ENCODE measurements at regions not wholly inside any gene's neighbourhood (a gene's known extent, or its start where the extent isn't known, plus 50 kb on each side); places are given as distances from the start of the nearest gene placed in this dataset.
"Not testable (repeated sequence)": the region's sequence is repeated elsewhere in the genome, so short reads cannot be mapped to it uniquely, and the experiment has no call there.

DNA sequence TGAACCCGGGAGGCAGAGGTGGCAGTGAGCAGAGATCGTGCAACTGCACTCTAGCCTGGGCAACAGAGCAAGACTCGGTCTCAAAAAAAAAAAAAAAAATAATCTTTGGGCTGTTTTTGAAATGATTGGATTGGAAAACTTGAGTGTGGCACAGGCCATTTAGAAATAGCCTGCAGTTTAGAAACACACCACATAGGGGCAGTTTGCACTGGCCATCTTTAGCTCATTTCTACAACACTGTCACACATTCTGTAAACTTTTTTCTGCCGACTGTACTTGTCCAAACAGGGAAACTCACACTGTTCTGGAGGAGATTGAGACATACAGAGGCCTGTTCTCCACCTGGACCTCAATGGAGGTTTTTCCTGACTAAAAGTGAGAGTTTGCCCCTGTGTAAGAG is 546.3 kb downstream of the RPIA start:
- in situ Hi-C loops (cut with MboI; ENCODE audit: low sequenced_read_pairs); H3K4me3 ChIP-seq; H3K9me3 ChIP-seq; H3K27me3 ChIP-seq (ENCODE audit: low read depth); H3K4me1 ChIP-seq; DNase-seq (ENCODE audit: low spot score in 2 of 2); H3K36me3 ChIP-seq (replicated peaks): not testable (repeated sequence)

DNA sequence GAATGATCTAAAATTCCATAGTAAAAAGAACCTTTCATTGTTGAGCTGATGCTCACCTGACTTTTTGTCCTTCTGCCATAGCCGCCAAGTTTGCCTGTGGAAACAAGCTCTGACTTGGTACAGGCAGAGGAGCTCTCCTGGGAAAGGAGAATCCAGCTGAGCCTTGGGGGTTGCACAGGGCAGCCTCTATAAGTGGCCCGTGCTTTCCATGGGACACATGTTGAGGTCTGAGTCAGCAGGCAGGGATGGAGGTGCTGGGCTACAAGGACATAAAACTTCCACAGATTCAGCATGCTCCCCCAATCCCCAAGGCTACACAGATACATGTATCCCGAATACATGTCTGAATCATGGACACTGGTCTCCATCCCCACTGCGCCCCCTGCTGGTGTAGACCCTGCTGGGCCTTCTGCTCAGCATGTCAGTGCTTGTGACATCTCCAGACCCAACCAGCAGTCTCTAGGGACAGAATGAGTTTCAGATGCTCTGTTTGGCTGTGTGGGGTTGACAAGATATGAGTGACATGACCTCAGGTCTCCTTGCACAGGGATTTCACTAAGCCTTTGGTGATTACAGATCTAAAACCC is 551.7 kb downstream of the RPIA start:
- H3K36me3 ChIP-seq (replicated peaks); H3K4me3 ChIP-seq; H3K27me3 ChIP-seq (ENCODE audit: low read depth); H3K9me3 ChIP-seq; H3K4me1 ChIP-seq; DNase-seq (ENCODE audit: low spot score in 2 of 2); in situ Hi-C loops (cut with MboI; ENCODE audit: low sequenced_read_pairs): not testable (repeated sequence)

DNA sequence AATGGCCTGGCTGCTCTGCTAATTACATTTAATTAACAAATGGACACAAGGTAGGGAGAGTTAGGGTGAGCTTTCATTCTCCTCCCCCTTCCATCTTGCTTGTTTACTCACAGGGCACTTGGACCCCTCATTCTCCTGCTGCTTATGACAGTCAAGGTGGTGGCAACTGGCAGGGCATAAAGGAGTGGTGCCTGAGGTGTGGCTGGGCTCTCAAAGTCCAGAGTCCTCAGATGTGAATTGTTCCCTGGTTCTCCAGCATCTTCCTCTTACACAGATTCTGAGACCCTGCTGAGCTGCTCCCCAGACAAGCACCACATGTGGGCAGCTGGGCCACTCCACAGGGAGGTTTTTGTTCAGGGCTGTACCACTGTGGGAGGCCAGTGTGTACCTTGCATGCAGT is 552.9 kb downstream of the RPIA start:
- H3K4me1 ChIP-seq; H3K27me3 ChIP-seq (ENCODE audit: low read depth); H3K9me3 ChIP-seq; H3K4me3 ChIP-seq; DNase-seq (ENCODE audit: low spot score in 2 of 2); H3K36me3 ChIP-seq (replicated peaks); in situ Hi-C loops (cut with MboI; ENCODE audit: low sequenced_read_pairs): not testable (repeated sequence)

DNA sequence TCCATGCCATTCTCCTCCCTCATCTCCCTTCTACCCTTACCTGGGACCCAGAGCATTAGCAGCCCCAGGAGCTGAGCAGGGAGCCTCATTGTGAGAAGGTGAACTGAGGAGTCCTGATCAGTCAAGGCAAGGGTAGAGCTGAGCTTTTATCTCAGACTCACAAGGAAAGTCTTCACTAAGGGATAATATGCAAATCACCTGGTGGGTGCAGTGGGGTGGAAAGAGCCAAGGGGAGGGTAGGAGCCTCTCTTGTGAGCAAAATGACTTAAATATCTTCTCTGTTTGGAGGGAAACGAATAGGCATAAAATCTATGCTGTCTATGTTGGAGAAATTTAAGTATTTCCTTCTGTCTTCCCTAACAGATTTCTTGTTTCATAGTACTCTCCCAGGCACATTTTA is 554.0 kb downstream of the RPIA start:
- in situ Hi-C loops (cut with MboI; ENCODE audit: low sequenced_read_pairs); DNase-seq (ENCODE audit: low spot score in 2 of 2); H3K27me3 ChIP-seq (ENCODE audit: low read depth); H3K9me3 ChIP-seq; H3K36me3 ChIP-seq (replicated peaks); H3K4me3 ChIP-seq; H3K4me1 ChIP-seq: not testable (repeated sequence)

DNA sequence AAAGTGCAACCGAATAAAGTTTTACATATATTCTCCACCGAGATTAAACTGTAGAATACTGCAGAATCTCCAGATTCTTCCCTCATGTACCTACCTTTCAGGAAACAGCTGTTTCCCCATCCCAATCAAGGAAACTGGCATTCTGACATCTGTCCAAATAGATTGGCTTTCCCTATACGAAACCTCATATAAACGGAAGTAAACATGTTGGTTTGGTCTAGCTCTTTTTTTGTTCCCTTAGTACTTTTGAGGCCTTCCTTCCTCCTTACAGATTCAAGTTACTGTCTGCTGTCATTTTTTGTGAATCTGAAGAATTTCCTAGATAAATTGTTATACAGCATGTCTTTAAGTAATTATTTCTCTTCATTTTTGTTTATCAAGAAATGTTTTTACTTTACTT is 554.6 kb downstream of the RPIA start:
- H3K9me3 ChIP-seq; in situ Hi-C loops (cut with MboI; ENCODE audit: low sequenced_read_pairs); DNase-seq (ENCODE audit: low spot score in 2 of 2); H3K4me1 ChIP-seq; H3K4me3 ChIP-seq; H3K27me3 ChIP-seq (ENCODE audit: low read depth); H3K36me3 ChIP-seq (replicated peaks): not testable (repeated sequence)

DNA sequence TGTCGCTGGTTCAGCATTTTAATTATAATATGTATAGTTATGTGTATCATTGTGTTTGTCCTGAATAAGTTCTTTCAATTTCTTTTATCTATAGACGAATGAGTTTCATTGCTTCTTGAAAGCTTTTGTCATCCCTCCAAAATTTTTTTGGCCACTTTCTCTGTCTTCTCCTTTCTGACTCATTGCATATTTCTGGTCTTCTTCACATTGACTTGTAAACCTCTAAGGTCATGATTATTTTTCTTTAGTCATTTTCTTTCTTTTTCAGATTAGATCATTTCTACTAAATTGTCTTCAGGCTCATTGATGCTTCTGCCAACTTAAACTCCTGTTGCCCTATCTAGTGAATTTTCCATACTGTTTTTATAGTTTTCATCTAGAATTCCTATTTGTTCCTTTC is 555.1 kb downstream of the RPIA start:
- H3K27me3 ChIP-seq (ENCODE audit: low read depth); in situ Hi-C loops (cut with MboI; ENCODE audit: low sequenced_read_pairs): not testable (repeated sequence)

DNA sequence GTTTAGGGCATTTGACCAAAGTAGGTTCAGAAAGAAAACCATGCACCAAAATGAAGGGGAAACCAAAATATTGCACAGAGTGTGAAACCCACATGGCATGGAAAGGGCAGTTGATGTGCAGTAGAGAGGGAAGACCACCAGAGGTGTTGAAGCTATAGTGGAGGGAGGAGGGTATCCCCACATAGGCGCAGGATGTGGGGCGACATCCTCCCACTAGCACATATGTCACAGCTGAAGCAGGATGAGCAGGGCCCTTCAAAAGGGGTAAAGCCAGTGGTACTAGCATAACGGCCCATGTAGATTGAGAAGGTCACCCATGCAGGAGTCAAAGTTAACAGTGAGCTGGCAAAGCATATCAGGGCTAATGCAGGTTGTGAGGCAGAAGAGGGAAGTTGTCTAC is 563.5 kb downstream of the RPIA start:
- H3K9me3 ChIP-seq; DNase-seq (ENCODE audit: low spot score in 2 of 2); H3K27me3 ChIP-seq (ENCODE audit: low read depth); H3K4me3 ChIP-seq; H3K4me1 ChIP-seq; in situ Hi-C loops (cut with MboI; ENCODE audit: low sequenced_read_pairs); H3K36me3 ChIP-seq (replicated peaks): not testable (repeated sequence)

More for the DNA sequence above, 555.1 kb downstream of the RPIA start:
- not testable (repeated sequence) for H3K4me1 ChIP-seq; H3K4me3 ChIP-seq; DNase-seq (ENCODE audit: low spot score in 2 of 2); H3K9me3 ChIP-seq; H3K36me3 ChIP-seq (replicated peaks)

DNA sequence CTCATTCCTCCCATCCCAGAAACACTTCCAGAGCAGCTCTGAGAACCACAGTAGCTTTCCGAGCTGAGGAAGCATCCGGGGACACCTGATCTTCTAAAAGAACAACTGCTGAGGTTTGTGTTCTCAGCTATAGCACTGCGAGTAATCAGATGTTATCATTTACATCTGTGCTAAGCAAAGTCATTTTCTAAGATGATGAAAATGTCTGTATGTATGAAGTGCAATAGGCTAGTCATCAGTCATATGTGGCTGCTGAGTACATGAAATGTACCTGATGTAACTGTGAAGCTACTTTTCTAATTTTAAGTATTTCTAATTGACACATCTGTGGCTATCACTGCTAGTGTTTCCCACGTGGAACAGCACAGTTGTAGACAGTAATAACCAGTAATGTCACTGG is 582.0 kb downstream of the RPIA start:
- H3K36me3 ChIP-seq (replicated peaks); H3K9me3 ChIP-seq; H3K4me1 ChIP-seq; in situ Hi-C loops (cut with MboI; ENCODE audit: low sequenced_read_pairs); DNase-seq (ENCODE audit: low spot score in 2 of 2); H3K27me3 ChIP-seq (ENCODE audit: low read depth); H3K4me3 ChIP-seq: not testable (repeated sequence)

DNA sequence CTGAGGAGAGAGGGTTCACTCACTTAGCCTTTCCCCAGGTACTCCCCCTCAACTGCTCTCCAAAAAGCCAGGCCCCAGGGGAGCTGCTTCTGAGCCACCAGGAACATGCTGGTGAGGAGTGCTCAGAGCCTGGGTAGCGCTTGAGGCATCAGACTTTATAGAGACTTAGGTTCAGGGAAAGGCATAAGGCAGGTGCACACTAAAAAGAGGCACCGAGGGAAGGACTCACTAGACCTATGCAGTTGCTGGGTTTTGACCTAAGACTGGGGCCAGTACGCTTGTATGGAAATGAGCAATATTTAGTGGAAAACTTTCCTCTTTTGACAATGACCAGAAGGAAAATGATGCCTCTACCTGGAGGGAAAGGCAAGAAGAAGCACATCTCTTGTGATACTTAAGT is 589.1 kb downstream of the RPIA start:
- DNase-seq (ENCODE audit: low spot score in 2 of 2); H3K36me3 ChIP-seq (replicated peaks); H3K4me1 ChIP-seq; in situ Hi-C loops (cut with MboI; ENCODE audit: low sequenced_read_pairs); H3K4me3 ChIP-seq; H3K27me3 ChIP-seq (ENCODE audit: low read depth); H3K9me3 ChIP-seq: not testable (repeated sequence)

DNA sequence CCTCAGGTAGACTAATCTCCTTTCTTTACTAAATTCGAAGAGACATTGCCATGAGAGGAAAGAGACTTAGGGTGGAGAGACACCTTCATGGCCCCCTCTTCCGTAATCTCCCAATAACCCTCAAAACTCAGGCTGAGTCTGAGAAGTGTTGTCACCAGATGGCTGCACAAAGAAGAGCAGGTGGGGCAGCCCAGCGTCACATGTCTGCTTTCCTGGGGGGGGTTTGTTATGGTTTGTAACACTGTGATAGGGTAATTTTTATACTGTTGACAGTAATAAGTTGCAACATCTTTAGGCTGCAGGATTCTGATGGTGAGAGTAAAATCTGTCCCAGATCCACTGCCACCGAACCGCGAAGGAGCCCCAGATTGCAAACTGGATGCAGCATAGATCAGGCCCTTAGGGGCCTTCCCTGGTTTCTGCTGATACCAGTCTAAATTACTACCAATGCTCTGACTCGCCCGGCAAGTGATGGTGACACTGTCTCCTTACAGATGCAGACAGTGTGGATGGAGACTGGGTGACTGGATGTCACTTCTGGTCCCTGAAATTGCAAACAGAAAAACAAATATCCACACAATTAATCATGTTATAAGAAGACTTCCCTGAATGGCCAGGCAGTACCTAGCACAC is 595.1 kb downstream of the RPIA start:
- H3K4me3 ChIP-seq; in situ Hi-C loops (cut with MboI; ENCODE audit: low sequenced_read_pairs); H3K4me1 ChIP-seq; H3K36me3 ChIP-seq (replicated peaks); H3K27me3 ChIP-seq (ENCODE audit: low read depth); H3K9me3 ChIP-seq; DNase-seq (ENCODE audit: low spot score in 2 of 2): not testable (repeated sequence)

DNA sequence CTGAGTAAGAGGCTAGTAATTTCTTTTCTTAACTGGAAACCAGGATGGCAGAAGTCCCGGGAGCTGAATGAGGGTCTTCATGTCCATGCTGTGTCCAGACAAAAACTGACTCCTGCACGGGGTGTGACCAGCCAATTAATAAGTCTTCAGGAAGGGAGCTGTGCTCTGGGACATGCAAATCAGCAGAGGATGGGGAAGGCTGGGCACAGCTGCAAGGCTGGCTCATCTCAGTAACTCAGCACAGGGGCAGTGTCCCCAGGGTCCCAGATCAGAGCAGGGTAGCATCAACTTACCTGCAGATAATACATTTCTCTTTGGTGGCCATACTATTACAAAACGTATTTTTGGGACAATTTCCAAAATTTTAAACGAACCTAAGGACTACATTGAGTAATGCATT is 595.6 kb downstream of the RPIA start:
- H3K27me3 ChIP-seq (ENCODE audit: low read depth); H3K9me3 ChIP-seq; DNase-seq (ENCODE audit: low spot score in 2 of 2); H3K36me3 ChIP-seq (replicated peaks); H3K4me3 ChIP-seq; H3K4me1 ChIP-seq; in situ Hi-C loops (cut with MboI; ENCODE audit: low sequenced_read_pairs): not testable (repeated sequence)

DNA sequence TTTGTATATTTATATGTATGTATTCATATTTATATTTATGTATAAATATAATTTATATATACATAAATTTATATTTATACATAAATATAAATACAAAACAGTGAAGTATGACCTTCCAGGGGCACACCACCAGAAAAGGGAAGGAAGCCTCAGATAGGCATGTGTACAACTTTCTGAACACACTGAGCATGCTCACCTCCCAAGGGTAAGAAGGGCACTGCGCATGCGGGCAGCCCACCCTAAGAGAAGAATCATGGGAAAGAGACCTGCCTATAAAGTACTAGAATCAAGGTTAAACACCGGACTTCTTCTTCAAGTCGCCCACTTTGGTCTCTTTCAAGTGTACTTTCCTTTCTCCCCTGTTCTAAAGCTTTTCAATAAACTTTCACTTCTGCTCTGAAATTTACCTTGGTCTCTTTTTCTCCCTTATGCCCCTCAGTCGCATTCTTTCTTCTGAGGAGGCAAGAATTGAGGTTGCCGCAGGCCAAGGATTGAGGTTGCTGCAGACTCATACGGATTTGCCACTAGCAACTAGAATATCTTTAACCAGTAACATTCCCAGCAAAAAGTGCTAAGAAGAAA is 600.3 kb downstream of the RPIA start:
- in situ Hi-C loops (cut with MboI; ENCODE audit: low sequenced_read_pairs); H3K27me3 ChIP-seq (ENCODE audit: low read depth); H3K4me3 ChIP-seq; H3K4me1 ChIP-seq; DNase-seq (ENCODE audit: low spot score in 2 of 2); H3K36me3 ChIP-seq (replicated peaks); H3K9me3 ChIP-seq: not testable (repeated sequence)

DNA sequence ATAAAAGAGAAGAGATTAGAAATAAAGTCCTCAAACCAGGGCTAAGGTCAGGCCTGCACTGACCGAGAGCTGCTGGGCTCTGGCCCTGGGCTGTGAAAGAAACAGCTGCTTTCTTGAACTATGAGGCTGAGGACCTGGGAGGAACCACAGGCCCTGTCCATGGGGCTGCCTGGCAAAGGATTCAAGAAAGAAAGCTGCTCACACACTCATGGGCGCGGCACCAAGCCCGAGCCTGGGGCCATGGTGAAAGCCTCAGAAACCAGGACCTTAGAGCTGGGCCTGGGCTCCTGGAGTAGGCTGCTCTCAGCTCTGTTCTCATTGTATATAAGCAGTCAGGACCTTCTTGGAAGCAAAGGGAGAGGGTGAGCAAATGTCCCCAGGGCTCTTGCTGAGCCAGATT is 601.9 kb downstream of the RPIA start:
- H3K27me3 ChIP-seq (ENCODE audit: low read depth); in situ Hi-C loops (cut with MboI; ENCODE audit: low sequenced_read_pairs); H3K9me3 ChIP-seq; H3K36me3 ChIP-seq (replicated peaks); H3K4me3 ChIP-seq; DNase-seq (ENCODE audit: low spot score in 2 of 2); H3K4me1 ChIP-seq: not testable (repeated sequence)

DNA sequence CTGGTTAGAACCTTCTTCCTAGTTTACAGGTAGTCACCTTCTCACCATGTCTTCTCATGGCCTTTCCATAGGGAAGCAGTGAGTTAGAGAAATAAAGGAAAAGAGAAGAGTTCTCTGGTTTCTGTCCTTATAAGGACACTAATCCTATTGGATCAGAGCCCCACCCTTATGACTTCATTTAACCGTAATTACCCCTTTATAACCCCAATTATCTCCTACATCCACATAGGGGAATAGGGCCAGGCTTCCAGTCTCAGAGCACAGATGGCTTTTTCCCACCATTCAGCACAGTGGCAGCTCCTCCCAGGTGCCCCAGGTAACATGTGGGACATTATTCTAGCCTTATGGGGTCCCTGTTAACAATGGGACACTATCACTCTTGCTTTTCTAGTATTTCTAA is 602.9 kb downstream of the RPIA start:
- in situ Hi-C loops (cut with MboI; ENCODE audit: low sequenced_read_pairs); H3K36me3 ChIP-seq (replicated peaks); H3K4me3 ChIP-seq; H3K9me3 ChIP-seq; H3K4me1 ChIP-seq; DNase-seq (ENCODE audit: low spot score in 2 of 2); H3K27me3 ChIP-seq (ENCODE audit: low read depth): not testable (repeated sequence)
